Heart right ventricle (tissue), 16 donors: ENCODE measurements at regions not wholly inside any gene's neighbourhood (a gene's known extent, or its start where the extent isn't known, plus 50 kb on each side); places are given as distances from the start of the nearest gene placed in this dataset.

Experiments
- ATAC-seq, 8 donors: fragments of 200-7000 bp; cut with Tn5 transposase; one replicate each; pipeline ENCODE4 v1.9.1; 2020; ENCODE audit warnings: mild to moderate bottlenecking in 8 of 8, moderate library complexity in 8 of 8, moderate number of reproducible peaks in 1 of 8
- DNase-seq, 2 donors: peaks; one replicate each; pipeline ENCODE4 v3.0.0-alpha.2; 2020
- H3K27ac ChIP-seq, 10 donors: fragments of 200-600 bp; sonication (generic) in 2 of 10; one replicate each; pipeline versions ENCODE4 v1.5.0 to v1.8.0; 2020 to 2022; ENCODE audit warnings: mild to moderate bottlenecking in 3 of 10
- H3K27me3 ChIP-seq, 7 donors: fragments of 200-600 bp; one replicate each; pipeline ENCODE4 v1.8.0; 2021 to 2022; ENCODE audit warnings: mild to moderate bottlenecking in 2 of 7
- H3K36me3 ChIP-seq, 9 donors: fragments of 200-600 bp; sonication (generic) in 1 of 9; one replicate each; pipeline versions ENCODE4 v1.5.0 to v1.8.0; 2020 to 2022; ENCODE audit warnings: mild to moderate bottlenecking in 2 of 9
- H3K4me1 ChIP-seq, 9 donors: fragments of 200-600 bp; sonication (generic) in 1 of 9; one replicate each; pipeline versions ENCODE4 v1.5.0 to v1.8.0; 2020 to 2022; ENCODE audit warnings: mild to moderate bottlenecking in 4 of 9
- H3K4me3 ChIP-seq, 10 donors: fragments of 200-600 bp; sonication (generic) in 2 of 10; one replicate each; pipeline versions ENCODE4 v1.5.0 to v1.8.0; 2020 to 2022; ENCODE audit warnings: mild to moderate bottlenecking in 7 of 10, moderate library complexity in 2 of 10
- H3K9me3 ChIP-seq, 11 donors: fragments of 200-600 bp in 10 of 11; sonication (generic) in 2 of 11; one replicate each; pipeline versions ENCODE4 v1.5.0 to v1.8.0; 2013 to 2022; ENCODE audit warnings: mild to moderate bottlenecking in 2 of 11, control low read depth in 1 of 11, moderate library complexity in 1 of 11
- WGBS, 2 donors: extraction: QIAGEN DNeasy Blood & Tissue Kit; methylation state at CpG; one replicate each; pipeline ENCODE4 v1.1.7; 2013; ENCODE audit warnings: inconsistent platforms in 1 of 2; 5-methylcytosine and 5-hydroxymethylcytosine counted together
- intact Hi-C, 10 donors: fragments of 100-400 bp; cut with DNase I; formaldehyde crosslinking; loops; one replicate each; pipeline versions ENCODE4 v1.11.1 to v1.14.2; 2022
- TF ChIP-seq, protein P1 (sequence below), 9 donors: fragments of 200-600 bp; sonication (generic) in 2 of 9; IDR thresholded peaks; one replicate each; pipeline versions ENCODE4 v1.5.0 to v1.8.0; 2021 to 2022; ENCODE audit warnings: antibody characterized with exemption in 9 of 9, mild to moderate bottlenecking in 5 of 9, moderate library complexity in 1 of 9
- donor health status: Arrhythmogenic right ventricular cardiomyopathy.
- donor health status: ischemic (EF 13 %, LVEDD 7.1; RV severe dilation, severe dysfunction).
- donor health status: healthy with polysubstance abuse.
- donor health status: DM: no; HTN: yes; CAD: no.
- donor health status: DM: no; HTN: no; CAD: no.
- donor health status: ischemic (EF 25% LVEDD 6.9; RV normal size, moderate dysfunction).
- donor health status: ischemic (EF 25% LVEDD 5.7; RV mildly dilated, moderate dysfunction).
- donor health status: healthy.
- donor health status: DM: yes; HTN: yes; CAD: no.
- donor health status: Ischemic cardiomyopathy.
- donor health status: ischemic (EF 35%, LVEDD 5.7; RV mildly dilated, moderate dysfunction).
- donor health status: nonischemic (EF 11% LVEDD 7.7; RV severe dilation, severe dysfunction).
- donor health status: DM: yes; HTN: yes; CAD: no.
- donor health status: PGD.
- donor health status: ischemic (EF 29% LVEDD 5.4; RV normal size, mild dysfunction).
- donor health status: nonischemic (EF 23%, LVEDD 6.1; RV moderate dilation, normal function).

GRCh38 chr4:175351473-175351872 is 433.3 kb downstream of the ADAM29 start:
- 73 to 82% methylated on average over 2 of the region's 2 CpGs for WGBS, 2 donors
- intact Hi-C loops, result no loop called here
- H3K27ac ChIP-seq, result no peak overlapping the region

DNA sequence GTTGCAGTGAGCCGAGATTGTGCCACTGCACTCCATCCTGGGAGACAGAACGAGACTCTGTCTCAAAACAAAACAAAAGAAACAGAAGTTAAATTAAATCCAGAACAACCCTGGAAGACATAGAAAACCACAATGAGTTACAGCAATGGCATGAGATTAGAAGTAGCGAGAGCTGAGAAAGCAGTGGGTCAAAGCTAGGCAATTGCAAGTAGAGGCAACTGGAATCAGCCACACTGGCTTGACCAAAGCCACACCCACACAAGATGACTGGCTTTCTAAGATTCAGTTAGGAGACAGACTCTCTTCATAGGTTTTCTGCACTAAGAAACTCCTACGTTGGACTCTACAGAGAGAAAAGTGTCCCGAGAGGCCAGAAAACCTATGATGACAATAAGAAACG is 443.0 kb downstream of the GPM6A start:
- WGBS, 2 donors, result 83 to 84% methylated on average over 6 of the region's 6 CpGs
- H3K27ac ChIP-seq, result no peak overlapping the region
- H3K4me1 ChIP-seq, result no peaks in the 10 kb centered on the region
- ATAC-seq (no peak), DNase-seq (no peak)
- H3K4me3 ChIP-seq, result no peak overlapping the region
- TF ChIP-seq, protein P1, sequence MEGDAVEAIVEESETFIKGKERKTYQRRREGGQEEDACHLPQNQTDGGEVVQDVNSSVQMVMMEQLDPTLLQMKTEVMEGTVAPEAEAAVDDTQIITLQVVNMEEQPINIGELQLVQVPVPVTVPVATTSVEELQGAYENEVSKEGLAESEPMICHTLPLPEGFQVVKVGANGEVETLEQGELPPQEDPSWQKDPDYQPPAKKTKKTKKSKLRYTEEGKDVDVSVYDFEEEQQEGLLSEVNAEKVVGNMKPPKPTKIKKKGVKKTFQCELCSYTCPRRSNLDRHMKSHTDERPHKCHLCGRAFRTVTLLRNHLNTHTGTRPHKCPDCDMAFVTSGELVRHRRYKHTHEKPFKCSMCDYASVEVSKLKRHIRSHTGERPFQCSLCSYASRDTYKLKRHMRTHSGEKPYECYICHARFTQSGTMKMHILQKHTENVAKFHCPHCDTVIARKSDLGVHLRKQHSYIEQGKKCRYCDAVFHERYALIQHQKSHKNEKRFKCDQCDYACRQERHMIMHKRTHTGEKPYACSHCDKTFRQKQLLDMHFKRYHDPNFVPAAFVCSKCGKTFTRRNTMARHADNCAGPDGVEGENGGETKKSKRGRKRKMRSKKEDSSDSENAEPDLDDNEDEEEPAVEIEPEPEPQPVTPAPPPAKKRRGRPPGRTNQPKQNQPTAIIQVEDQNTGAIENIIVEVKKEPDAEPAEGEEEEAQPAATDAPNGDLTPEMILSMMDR (IDR thresholded peaks at IDR 0.05), result no peak
- no peaks in the 10 kb centered on the region for H3K9me3 ChIP-seq
- H3K27me3 ChIP-seq, result no peaks in the 10 kb centered on the region
- no peaks in the 10 kb centered on the region for H3K36me3 ChIP-seq
- intact Hi-C loops, result loop anchor here in 1 of 10 donors (5.0 kb wide), 1 partner anchor 1027 kb away; no protein-coding TSS in a partner anchor

More at GRCh38 chr4:175351473-175351872, 433.3 kb downstream of the ADAM29 start:
- ATAC-seq (no peak), DNase-seq (no peak)
- H3K36me3 ChIP-seq, result no peaks in the 10 kb centered on the region
- no peak overlapping the region for H3K4me3 ChIP-seq
- peaks cover 0 to 8% (median 0%) of the 10 kb centered on the region in 11 donors for H3K9me3 ChIP-seq
- TF ChIP-seq, protein P1 (IDR thresholded peaks at IDR 0.05), result no peak
- no peaks in the 10 kb centered on the region for H3K4me1 ChIP-seq
- no peaks in the 10 kb centered on the region for H3K27me3 ChIP-seq

DNA sequence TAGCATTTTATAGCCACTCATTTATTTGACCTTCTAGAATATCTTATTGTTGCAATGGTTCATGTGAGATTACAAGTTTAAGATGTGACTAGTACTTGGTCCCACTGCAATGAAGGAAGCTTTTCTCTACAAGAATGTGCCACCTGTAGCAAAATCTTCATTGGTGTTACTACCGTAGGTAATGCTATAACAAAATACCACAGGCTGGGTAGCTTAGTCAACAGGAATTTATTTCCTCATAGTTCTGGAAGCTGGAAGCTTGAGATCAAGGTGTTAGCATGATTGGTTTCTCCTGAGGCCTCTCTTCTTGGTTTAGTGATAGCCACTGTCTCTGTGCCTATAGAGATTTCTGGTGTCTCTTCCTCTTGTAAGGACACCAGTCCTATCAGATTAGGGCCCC is 441.0 kb downstream of the GPM6A start:
- no peaks in the 10 kb centered on the region for H3K27me3 ChIP-seq
- H3K4me1 ChIP-seq, result no peaks in the 10 kb centered on the region
- H3K36me3 ChIP-seq, result no peaks in the 10 kb centered on the region
- WGBS, 2 donors, result 81% methylated on average over 1 of the region's 1 CpG
- ATAC-seq (no peak), DNase-seq (no peak)
- H3K9me3 ChIP-seq, result no peaks in the 10 kb centered on the region
- no peak overlapping the region for H3K4me3 ChIP-seq
- H3K27ac ChIP-seq, result no peak overlapping the region
- intact Hi-C loops, result no loop called here
- TF ChIP-seq, protein P1 (IDR thresholded peaks at IDR 0.05), result no peak

GRCh38 chr4:175373031-175373430 is 439.0 kb downstream of the GPM6A start:
- Histone ChIP-seq H3K9me3 (no peaks in the 10 kb centered on the region), H3K4me3 (no peak overlapping the region), H3K27me3 (no peaks in the 10 kb centered on the region), H3K27ac (no peak overlapping the region), H3K4me1 (no peaks in the 10 kb centered on the region), H3K36me3 (no peaks in the 10 kb centered on the region)
- TF ChIP-seq, protein P1 (IDR thresholded peaks at IDR 0.05), result no peak
- intact Hi-C loops, result no loop called here
- ATAC-seq, result no peak
- no peak for DNase-seq
